Liver (tissue), 3 donors: ENCODE measurements at regions not wholly inside any gene's neighbourhood (a gene's known extent, or its start where the extent isn't known, plus 50 kb on each side); places are given as distances from the start of the nearest gene placed in this dataset.

Experiments used
- EGR1 ChIP-seq, 2 donors: IDR thresholded peaks; 2 replicates each; pipeline ENCODE4 v1.6.1; 2016 to 2018; ENCODE audit warnings: antibody characterized with exemption in 2 of 2, low read depth in 2 of 2
- SP1 ChIP-seq: IDR thresholded peaks from 2 replicates; pipeline ENCODE4 v1.6.1; 2018; ENCODE audit warnings: antibody characterized with exemption, mild to moderate bottlenecking
- TAF1 ChIP-seq: conservative IDR thresholded peaks from 2 replicates; pipeline ENCODE4 v1.6.1; 2016; ENCODE audit warnings: antibody characterized with exemption, mild to moderate bottlenecking
- TF ChIP-seq, protein P1 (sequence below): fragments of 150-350 bp; IDR thresholded peaks from 2 replicates; pipeline ENCODE4 v1.5.1; 2017; ENCODE audit warnings: improper control_type of control experiment, low read depth, low read length; ENCODE audit not compliant: missing input control
- TF ChIP-seq, protein P2 (sequence below): IDR thresholded peaks from 2 replicates; pipeline ENCODE4 v1.6.1; 2016; ENCODE audit warnings: antibody characterized with exemption, mild to moderate bottlenecking
- TF ChIP-seq, protein P3 (sequence below): IDR thresholded peaks from 2 replicates; pipeline ENCODE4 v1.6.1; 2016; ENCODE audit warnings: antibody characterized with exemption
- donor health status: healthy.
- donor health status: healthy.

DNA sequence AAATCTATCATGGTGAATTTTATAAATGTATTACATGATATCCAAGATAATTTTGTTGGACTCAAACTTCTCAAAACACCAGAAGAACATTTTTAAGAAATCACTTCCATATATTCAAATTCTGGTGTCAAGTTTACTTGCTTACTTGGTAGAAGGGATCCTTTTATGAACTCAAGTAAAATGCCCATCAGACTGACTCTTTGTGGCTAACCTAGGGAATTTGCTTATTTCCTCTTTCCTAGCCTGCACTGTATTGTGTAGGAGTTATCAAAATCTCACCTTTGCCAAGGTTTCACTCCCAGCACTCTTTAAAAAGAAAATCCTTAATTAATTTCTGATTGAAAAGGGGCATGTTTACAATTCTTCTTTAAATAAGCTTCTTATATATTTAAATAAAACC is 196.5 kb downstream of the DUSP6 start:
- TF ChIP-seq SP1 (no peak), TAF1 (no peak), EGR1 (IDR thresholded peaks at IDR 0.05; ENCODE audit: low read depth in 2 of 2) (no peak)
- TF ChIP-seq, protein P1, sequence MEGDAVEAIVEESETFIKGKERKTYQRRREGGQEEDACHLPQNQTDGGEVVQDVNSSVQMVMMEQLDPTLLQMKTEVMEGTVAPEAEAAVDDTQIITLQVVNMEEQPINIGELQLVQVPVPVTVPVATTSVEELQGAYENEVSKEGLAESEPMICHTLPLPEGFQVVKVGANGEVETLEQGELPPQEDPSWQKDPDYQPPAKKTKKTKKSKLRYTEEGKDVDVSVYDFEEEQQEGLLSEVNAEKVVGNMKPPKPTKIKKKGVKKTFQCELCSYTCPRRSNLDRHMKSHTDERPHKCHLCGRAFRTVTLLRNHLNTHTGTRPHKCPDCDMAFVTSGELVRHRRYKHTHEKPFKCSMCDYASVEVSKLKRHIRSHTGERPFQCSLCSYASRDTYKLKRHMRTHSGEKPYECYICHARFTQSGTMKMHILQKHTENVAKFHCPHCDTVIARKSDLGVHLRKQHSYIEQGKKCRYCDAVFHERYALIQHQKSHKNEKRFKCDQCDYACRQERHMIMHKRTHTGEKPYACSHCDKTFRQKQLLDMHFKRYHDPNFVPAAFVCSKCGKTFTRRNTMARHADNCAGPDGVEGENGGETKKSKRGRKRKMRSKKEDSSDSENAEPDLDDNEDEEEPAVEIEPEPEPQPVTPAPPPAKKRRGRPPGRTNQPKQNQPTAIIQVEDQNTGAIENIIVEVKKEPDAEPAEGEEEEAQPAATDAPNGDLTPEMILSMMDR = no peak
- TF ChIP-seq, protein P2, sequence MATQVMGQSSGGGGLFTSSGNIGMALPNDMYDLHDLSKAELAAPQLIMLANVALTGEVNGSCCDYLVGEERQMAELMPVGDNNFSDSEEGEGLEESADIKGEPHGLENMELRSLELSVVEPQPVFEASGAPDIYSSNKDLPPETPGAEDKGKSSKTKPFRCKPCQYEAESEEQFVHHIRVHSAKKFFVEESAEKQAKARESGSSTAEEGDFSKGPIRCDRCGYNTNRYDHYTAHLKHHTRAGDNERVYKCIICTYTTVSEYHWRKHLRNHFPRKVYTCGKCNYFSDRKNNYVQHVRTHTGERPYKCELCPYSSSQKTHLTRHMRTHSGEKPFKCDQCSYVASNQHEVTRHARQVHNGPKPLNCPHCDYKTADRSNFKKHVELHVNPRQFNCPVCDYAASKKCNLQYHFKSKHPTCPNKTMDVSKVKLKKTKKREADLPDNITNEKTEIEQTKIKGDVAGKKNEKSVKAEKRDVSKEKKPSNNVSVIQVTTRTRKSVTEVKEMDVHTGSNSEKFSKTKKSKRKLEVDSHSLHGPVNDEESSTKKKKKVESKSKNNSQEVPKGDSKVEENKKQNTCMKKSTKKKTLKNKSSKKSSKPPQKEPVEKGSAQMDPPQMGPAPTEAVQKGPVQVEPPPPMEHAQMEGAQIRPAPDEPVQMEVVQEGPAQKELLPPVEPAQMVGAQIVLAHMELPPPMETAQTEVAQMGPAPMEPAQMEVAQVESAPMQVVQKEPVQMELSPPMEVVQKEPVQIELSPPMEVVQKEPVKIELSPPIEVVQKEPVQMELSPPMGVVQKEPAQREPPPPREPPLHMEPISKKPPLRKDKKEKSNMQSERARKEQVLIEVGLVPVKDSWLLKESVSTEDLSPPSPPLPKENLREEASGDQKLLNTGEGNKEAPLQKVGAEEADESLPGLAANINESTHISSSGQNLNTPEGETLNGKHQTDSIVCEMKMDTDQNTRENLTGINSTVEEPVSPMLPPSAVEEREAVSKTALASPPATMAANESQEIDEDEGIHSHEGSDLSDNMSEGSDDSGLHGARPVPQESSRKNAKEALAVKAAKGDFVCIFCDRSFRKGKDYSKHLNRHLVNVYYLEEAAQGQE = no peak
- TF ChIP-seq, protein P3, sequence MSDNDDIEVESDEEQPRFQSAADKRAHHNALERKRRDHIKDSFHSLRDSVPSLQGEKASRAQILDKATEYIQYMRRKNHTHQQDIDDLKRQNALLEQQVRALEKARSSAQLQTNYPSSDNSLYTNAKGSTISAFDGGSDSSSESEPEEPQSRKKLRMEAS = no peak
